Chondrocyte (in vitro differentiated cells): ENCODE measurements at regions not wholly inside any gene's neighbourhood (a gene's known extent, or its start where the extent isn't known, plus 50 kb on each side); places are given as distances from the start of the nearest gene placed in this dataset.

Source experiments
- DNase-seq: peaks from one replicate; pipeline ENCODE4 v3.0.0; 2021; ENCODE audit warnings: mixed read lengths, low spot score
- H3K27ac Mint-ChIP-seq: one replicate; pipeline ENCODE4 v1.8.0; 2021; ENCODE audit warnings: mild to moderate bottlenecking, moderate library complexity, mixed read lengths; ENCODE audit not compliant: unreplicated experiment
- H3K27me3 Mint-ChIP-seq: 2 replicates; pipeline ENCODE4 v1.8.0; 2021; ENCODE audit warnings: low read depth, mixed read lengths
- H3K36me3 Mint-ChIP-seq: 2 replicates; pipeline ENCODE4 v1.8.0; 2021; ENCODE audit warnings: low read depth, mixed read lengths
- H3K4me1 Mint-ChIP-seq: 2 replicates; pipeline ENCODE4 v1.8.0; 2021; ENCODE audit warnings: low read depth, mild to moderate bottlenecking, mixed read lengths
- H3K4me3 Mint-ChIP-seq: one replicate; pipeline ENCODE4 v1.8.0; 2021; ENCODE audit warnings: mild to moderate bottlenecking, moderate library complexity, mixed read lengths; ENCODE audit not compliant: unreplicated experiment
- H3K9me3 Mint-ChIP-seq: 2 replicates; pipeline ENCODE4 v1.8.0; 2021; ENCODE audit warnings: low read depth, mixed read lengths
- CTCF ChIP-seq: fragments of 200-600 bp; sonication (generic); IDR thresholded peaks from 2 replicates; pipeline ENCODE4 v1.5.0; 2021; ENCODE audit warnings: antibody characterized with exemption, mild to moderate bottlenecking, moderate library complexity

- no peak overlapping the region for H3K27ac Mint-ChIP-seq
- no peak overlapping the region for H3K4me3 Mint-ChIP-seq
- H3K4me1 Mint-ChIP-seq, result no peaks in the 10 kb centered on the region
- DNase-seq, result no peak
- no peaks in the 10 kb centered on the region for H3K9me3 Mint-ChIP-seq
- no peak for TF ChIP-seq CTCF
- no peaks in the 10 kb centered on the region for H3K36me3 Mint-ChIP-seq
- H3K27me3 Mint-ChIP-seq, result peaks cover 10% of the 10 kb centered on the region
These were observed 219.7 kb upstream of the SGO1 start for GRCh38 chr3:20405744-20406143.

- no peaks in the 10 kb centered on the region for H3K36me3 Mint-ChIP-seq
- H3K4me3 Mint-ChIP-seq, result no peak overlapping the region
- no peaks in the 10 kb centered on the region for H3K4me1 Mint-ChIP-seq
- H3K27me3 Mint-ChIP-seq, result peaks cover 10% of the 10 kb centered on the region
- no peak for DNase-seq
- no peaks in the 10 kb centered on the region for H3K9me3 Mint-ChIP-seq
- H3K27ac Mint-ChIP-seq, result no peak overlapping the region
- no peak for TF ChIP-seq CTCF
These were observed 219.2 kb upstream of the SGO1 start for GRCh38 chr3:20405231-20405630.

GRCh38 chr3:20404741-20405100, 218.7 kb upstream of the SGO1 start:
- Mint-ChIP-seq H3K9me3 (no peaks in the 10 kb centered on the region), H3K36me3 (no peaks in the 10 kb centered on the region), H3K27ac (no peak overlapping the region), H3K27me3 (peaks cover 10% of the 10 kb centered on the region), H3K4me1 (no peaks in the 10 kb centered on the region), H3K4me3 (no peak overlapping the region)
- DNase-seq, result no peak
- TF ChIP-seq CTCF, result no peak

GRCh38 chr3:20403986-20404740, 218.2 kb upstream of the SGO1 start:
- no peaks in the 10 kb centered on the region for H3K36me3 Mint-ChIP-seq
- no peak overlapping the region for H3K27ac Mint-ChIP-seq
- no peaks in the 10 kb centered on the region for H3K9me3 Mint-ChIP-seq

GRCh38 chr3:20401253-20401652, 215.2 kb upstream of the SGO1 start:
- Mint-ChIP-seq H3K27ac (no peak overlapping the region), H3K4me3 (no peak overlapping the region), H3K27me3 (peaks cover 6% of the 10 kb centered on the region), H3K9me3 (no peaks in the 10 kb centered on the region), H3K36me3 (no peaks in the 10 kb centered on the region), H3K4me1 (no peaks in the 10 kb centered on the region)
- no peak for DNase-seq
- TF ChIP-seq CTCF, result no peak

More at GRCh38 chr3:20403986-20404740, 218.2 kb upstream of the SGO1 start:
- H3K27me3 Mint-ChIP-seq, result peaks cover 9% of the 10 kb centered on the region
- DNase-seq, result no peak
- no peak overlapping the region for H3K4me3 Mint-ChIP-seq
- H3K4me1 Mint-ChIP-seq, result no peaks in the 10 kb centered on the region
- no peak for TF ChIP-seq CTCF
